HG03521 (cell line): ENCODE measurements at regions not wholly inside any gene's neighbourhood (a gene's known extent, or its start where the extent isn't known, plus 50 kb on each side); places are given as distances from the start of the nearest gene placed in this dataset.

Experiments
- ATAC-seq: cut with Tn5 transposase; IDR thresholded peaks from one replicate; pipeline ENCODE4 v1.9.1; 2021; ENCODE audit warnings: mild to moderate bottlenecking, moderate library complexity; ENCODE audit not compliant: unreplicated experiment

GRCh38 chr4:155079871-155080270, 128.6 kb upstream of the NPY2R start:
- ATAC-seq: no peak

DNA sequence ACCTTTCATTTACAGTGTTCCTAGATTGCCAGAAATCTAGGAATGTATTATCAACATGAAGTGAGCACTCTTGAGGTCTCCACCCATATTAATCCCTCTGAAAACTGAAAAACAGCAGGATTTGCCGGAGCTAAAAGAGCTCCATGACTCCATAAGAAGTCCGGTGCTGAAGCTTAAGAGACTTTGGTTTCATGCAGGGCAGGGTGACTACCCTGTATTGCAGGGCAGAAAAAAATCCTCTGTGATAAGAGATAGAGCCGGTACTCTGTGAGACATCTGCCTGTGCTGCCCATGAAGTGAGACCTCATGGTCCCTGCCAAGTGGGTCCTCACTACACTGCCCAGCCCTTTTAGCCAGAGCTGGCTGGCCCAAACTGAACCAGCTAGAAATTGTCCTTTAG, 127.2 kb upstream of the NPY2R start:
- ATAC-seq: no peak

DNA sequence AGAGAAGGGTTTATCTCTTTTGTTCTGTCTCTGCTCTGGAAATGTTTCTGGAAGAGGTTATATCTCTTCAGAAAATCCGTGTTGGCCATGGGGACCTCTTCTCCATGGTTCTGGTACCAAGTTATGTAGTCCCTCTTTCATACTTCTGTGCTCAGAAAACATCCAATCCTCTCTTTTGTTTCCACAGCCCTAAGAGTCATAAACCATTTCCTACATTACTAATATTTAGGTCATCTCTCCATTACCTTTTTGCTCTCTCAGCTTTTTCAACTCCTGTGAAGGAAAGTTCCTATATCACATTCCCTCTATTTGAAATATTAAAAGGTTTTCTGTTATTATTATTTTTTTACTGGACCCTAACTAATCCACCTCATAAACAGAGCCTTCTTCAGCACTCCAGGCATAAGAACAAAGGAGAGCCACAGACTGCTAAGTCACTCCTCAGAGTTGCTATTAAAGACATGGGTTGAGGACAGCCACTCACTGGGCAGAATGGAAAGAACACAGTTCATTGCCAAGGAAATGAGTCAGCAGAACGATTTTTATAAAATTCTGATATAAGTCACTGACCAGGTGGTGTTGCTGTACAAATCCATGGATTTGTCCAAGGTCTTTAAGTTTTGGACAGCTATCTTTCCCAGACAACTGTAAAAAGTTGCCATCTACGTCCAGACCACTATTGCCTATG, 122.4 kb upstream of the NPY2R start:
- ATAC-seq: no peak

DNA sequence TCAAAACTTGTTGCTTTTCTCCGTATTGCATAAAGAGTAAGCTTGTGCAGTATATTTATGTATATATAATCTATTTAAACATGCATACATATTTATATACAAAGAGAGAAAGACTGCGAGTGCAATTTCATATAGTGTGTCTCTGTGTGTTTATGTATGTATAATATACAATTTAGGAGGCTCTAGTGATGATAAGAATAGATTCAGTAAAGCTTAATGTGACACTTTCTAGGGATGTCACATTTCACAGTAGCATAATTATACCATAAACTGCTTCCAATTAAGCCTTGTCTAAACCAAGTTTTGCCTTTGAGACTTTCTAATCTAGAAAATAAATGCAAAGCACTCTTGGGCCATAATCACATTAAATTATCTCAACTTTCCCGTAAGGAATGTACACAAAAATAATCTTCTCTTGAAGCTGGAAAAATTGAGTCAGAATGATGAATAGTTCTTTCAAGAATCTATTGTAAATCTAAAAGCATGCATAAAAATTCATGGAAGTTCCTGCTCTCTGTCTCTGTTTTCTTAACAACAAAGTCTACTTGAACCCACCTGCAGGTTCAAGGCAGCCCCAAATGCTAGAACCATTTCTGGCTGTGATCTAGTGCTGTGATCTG, 114.1 kb upstream of the NPY2R start:
- no peak for ATAC-seq

GRCh38 chr4:155099231-155099630, 109.2 kb upstream of the NPY2R start:
- no peak for ATAC-seq

DNA sequence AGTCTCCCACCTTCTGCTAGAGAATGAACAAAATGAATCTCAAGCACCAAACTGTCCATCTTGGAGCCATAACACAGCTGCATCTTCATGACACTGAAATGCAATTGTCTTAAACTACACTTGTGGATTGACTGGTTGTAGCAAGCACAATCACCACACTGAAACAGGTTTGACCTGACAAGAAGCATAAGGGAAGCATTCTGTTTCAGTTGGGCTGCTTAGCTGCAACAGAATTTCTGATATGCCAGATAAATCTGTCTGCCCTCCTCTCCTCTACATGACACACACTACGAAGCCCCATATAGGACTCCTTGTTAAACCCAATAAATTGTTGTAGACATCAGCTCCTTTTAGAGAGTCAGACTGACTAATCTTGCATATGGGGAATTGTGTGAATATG, 101.8 kb upstream of the NPY2R start:
- ATAC-seq: no peak

DNA sequence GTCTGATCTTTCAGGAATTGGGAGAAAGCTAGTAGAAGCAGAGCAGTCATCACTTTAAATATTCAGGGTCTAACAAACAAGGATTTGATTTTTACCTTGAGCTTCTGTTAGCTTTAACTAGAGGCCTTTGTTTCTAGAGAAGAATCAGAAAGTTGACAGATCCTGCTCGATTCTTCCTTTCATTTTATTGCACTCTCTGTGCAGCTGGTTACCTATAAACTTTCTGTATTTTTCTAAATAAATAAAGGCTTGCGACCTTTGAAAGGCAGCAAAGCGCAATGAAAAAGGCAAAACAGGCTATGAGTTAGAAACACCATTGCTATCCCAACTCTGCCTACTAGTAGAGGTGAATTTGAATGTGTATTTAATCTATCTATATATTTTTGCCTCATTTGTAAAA, 101.4 kb upstream of the NPY2R start:
- ATAC-seq: no peak

GRCh38 chr4:155114790-155115189, 93.6 kb upstream of the NPY2R start:
- no peak for ATAC-seq

DNA sequence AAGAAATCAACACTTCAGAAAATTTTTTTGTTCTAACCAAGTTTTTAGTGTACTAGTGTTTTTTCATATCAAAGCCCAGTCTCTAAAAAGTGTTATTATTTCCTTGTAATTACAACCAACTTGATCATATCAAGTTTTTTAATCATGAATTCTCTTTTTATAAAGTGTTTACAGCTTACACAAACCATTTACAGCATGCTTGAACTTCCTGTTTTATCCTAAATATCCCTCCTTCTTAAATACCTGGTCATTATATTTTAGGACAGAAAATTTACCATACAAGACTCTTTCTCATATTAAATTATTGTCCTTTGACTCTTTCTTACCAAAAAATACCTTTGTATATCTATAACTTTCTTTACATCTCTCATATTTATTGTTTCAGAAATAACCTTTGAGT, 89.4 kb upstream of the NPY2R start:
- no peak for ATAC-seq

GRCh38 chr4:155120536-155120935, 87.9 kb upstream of the NPY2R start:
- ATAC-seq: no peak

GRCh38 chr4:155122382-155122781, 86.1 kb upstream of the NPY2R start:
- no peak for ATAC-seq

GRCh38 chr4:155134136-155134535, 74.3 kb upstream of the NPY2R start:
- no peak for ATAC-seq

- ATAC-seq: no peak
Observed at GRCh38 chr4:155140889-155141288, 67.5 kb upstream of the NPY2R start.

GRCh38 chr4:155143512-155143911, 64.9 kb upstream of the NPY2R start:
- no peak for ATAC-seq
